K562 (cell line): ENCODE measurements at regions not wholly inside any gene's neighbourhood (a gene's known extent, or its start where the extent isn't known, plus 50 kb on each side); places are given as distances from the start of the nearest gene placed in this dataset.

Experiments used
- ATAC-seq: fragments of 200-7000 bp; cut with Tn5 transposase; 3 replicates; pipeline ENCODE4 v1.9.1; 2020; ENCODE audit warnings: moderate library complexity
- BruUV-seq: library from RNA; stranded (reverse); fragments of 400-500 nt; replicated peaks from 2 replicates; lab custom pipeline; 2021; lab: Mats Ljungman, UMichigan
- CTCF ChIA-PET: fragments of 300-600 bp; formaldehyde crosslinking; extraction: SDS; loops from one replicate; lab custom pipeline; 2021; ENCODE audit warnings: low intra/inter-chr PET ratio; lab: Yijun Ruan, JAX
- POLR2A ChIA-PET: fragments of 300-600, 350-650 bp; sonication (Branson Sonifier 250); formaldehyde crosslinking; extraction: SDS; loops from one replicate; lab custom pipeline; 2021; ENCODE audit warnings: antibody characterized with exemption, inconsistent platforms; lab: Yijun Ruan, JAX
- DNase-seq, 4 experiments: peaks; one replicate each; pipeline versions ENCODE4 v3.0.0 to v3.0.0-alpha.2; 2011 to 2018; ENCODE audit warnings: low spot score in 3 of 4, mixed read lengths in 3 of 4; ENCODE audit errors: extremely low read depth in 1 of 4
- FAIRE-seq: peaks from 2 replicates; lab custom pipeline; 2011; peaks lifted over from hg19 to GRCh38; lab: Jason Lieb, UNC
- H2AFZ ChIP-seq: 2 replicates; pipeline ENCODE4 v1.6.0; 2011; ENCODE audit warnings: low read depth, low read length, control low read depth, inconsistent platforms
- H3K27ac ChIP-seq: fragments of 200-600 bp; 3 replicates; pipeline ENCODE4 v1.8.0; 2011; ENCODE audit warnings: low read depth, mild to moderate bottlenecking, control low read depth, inconsistent platforms, low read length, moderate library complexity, mixed read lengths; ENCODE audit errors: extremely low read depth
- H3K27me3 ChIP-seq, 2 experiments: fragments of 300-600 bp in 1 of 2; 2 replicates in 1 of 2; 3 replicates in 1 of 2; pipeline versions ENCODE4 v1.6.0 to v1.8.0; 2011; ENCODE audit warnings: inconsistent platforms in 2 of 2, low read length in 2 of 2, mild to moderate bottlenecking in 1 of 2, mixed read lengths in 1 of 2, moderate library complexity in 1 of 2; ENCODE audit not compliant: control insufficient read depth in 2 of 2, insufficient read depth in 2 of 2
- H3K36me3 ChIP-seq: fragments of 300-600 bp; 3 replicates; pipeline ENCODE4 v1.8.0; 2011; ENCODE audit warnings: mild to moderate bottlenecking, low read length, inconsistent platforms; ENCODE audit not compliant: control insufficient read depth, insufficient read depth
- H3K4me1 ChIP-seq, 2 experiments: fragments of 200-600 bp in 1 of 2; replicated peaks in 1 of 2; 2 replicates in 1 of 2; 3 replicates in 1 of 2; pipeline versions ENCODE4 v1.5.1 to v1.8.0; 2011; ENCODE audit warnings: inconsistent platforms in 2 of 2, low read length in 2 of 2, mild to moderate bottlenecking in 1 of 2, mixed read lengths in 1 of 2, moderate library complexity in 1 of 2; ENCODE audit not compliant: control insufficient read depth in 2 of 2, insufficient read depth in 2 of 2
- H3K4me2 ChIP-seq: 2 replicates; pipeline ENCODE4 v1.6.1; 2011; ENCODE audit warnings: low read length, control low read depth, inconsistent platforms, mixed read lengths; ENCODE audit not compliant: insufficient read depth
- H3K4me3 ChIP-seq: fragments of 200-600 bp; sonication (generic), shearing (Covaris generic); 2 replicates; pipeline ENCODE4 v1.5.1; 2016; ENCODE audit warnings: control low read depth, inconsistent platforms
- H3K79me2 ChIP-seq: fragments of 200-600 bp; 3 replicates; pipeline ENCODE4 v1.8.0; 2011; ENCODE audit warnings: low read length, inconsistent platforms; ENCODE audit not compliant: control insufficient read depth, insufficient read depth
- H3K9ac ChIP-seq, 2 experiments: 2 replicates each; pipeline versions ENCODE4 v1.6.0 to v1.6.1; 2011; ENCODE audit warnings: low read depth in 2 of 2, low read length in 2 of 2, control low read depth in 1 of 2, inconsistent platforms in 1 of 2, mild to moderate bottlenecking in 1 of 2, mixed read lengths in 1 of 2; ENCODE audit not compliant: insufficient read depth in 1 of 2
- H3K9me1 ChIP-seq: one replicate; pipeline ENCODE4 v1.6.0; 2011; ENCODE audit warnings: inconsistent platforms, mild to moderate bottlenecking, low read length, moderate library complexity; ENCODE audit not compliant: control insufficient read depth, insufficient read depth
- H3K9me3 ChIP-seq: replicated peaks from 2 replicates; pipeline ENCODE4 v1.5.1; 2011; ENCODE audit warnings: low read depth, low read length, inconsistent platforms; ENCODE audit not compliant: control insufficient read depth, insufficient read depth
- H4K20me1 ChIP-seq: replicated peaks from 2 replicates; pipeline ENCODE4 v1.6.1; 2011; ENCODE audit warnings: low read length, inconsistent platforms, mixed read lengths; ENCODE audit not compliant: control insufficient read depth, insufficient read depth
- HDGF ChIP-seq: fragments of 450-650 bp; IDR thresholded peaks from 2 replicates; pipeline ENCODE4 v1.6.1; 2016
- WGBS: fragments of 100-300 bp; shearing (Covaris generic); methylation state at CpG from one replicate; pipeline ENCODE4 v1.1.6; 2016; ENCODE audit warnings: low coverage, mixed read lengths; ENCODE audit not compliant: insufficient coverage; ENCODE audit errors: missing lambda C conversion rate; 5-methylcytosine and 5-hydroxymethylcytosine counted together
- in situ Hi-C: fragments of 300-500 bp; cut with MboI; formaldehyde crosslinking; loops from 4 replicates; pipeline ENCODE4 v1.15.0; 2018; ENCODE audit warnings: inconsistent platforms, mixed read lengths
- intact Hi-C: fragments of 100-400 bp; cut with micrococcal nuclease; formaldehyde crosslinking; loops from 2 replicates; pipeline ENCODE4 v1.14.2; 2022
- TF ChIP-seq, protein P1 (sequence below): fragments of 200-600 bp; sonication (generic); IDR thresholded peaks from one replicate; pipeline ENCODE4 v1.6.1; 2012; ENCODE audit warnings: mild to moderate bottlenecking, low read depth, low read length, inconsistent platforms

DNA sequence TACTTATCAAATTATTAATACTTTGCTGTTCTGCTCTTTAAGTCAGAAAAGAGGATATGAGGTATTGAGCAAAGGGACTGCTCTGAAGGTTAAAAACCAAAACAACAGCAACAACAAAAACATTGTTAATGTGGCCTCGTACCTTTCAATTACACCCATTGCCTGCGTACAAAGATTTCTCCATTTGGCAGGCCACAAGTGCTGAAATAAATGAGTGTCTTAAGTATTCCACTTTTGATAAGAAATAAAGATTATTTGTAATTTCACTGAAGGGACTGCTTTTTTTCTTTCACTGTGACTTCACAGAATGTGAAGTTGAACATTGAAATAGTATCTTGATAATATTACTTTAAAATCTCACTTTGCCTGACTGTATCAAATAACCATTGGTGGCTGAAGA, 163.2 kb upstream of the MRPS30 start:
- intact Hi-C loops, result no loop called here
- no peaks in the 10 kb centered on the region for H3K4me1 ChIP-seq
- POLR2A ChIA-PET, result no interaction called here
- H3K9me1 ChIP-seq, result no peaks in the 10 kb centered on the region
- ATAC-seq, result no peak
- no peaks in the 10 kb centered on the region for H3K9me3 ChIP-seq
- DNase-seq, result no peak
- FAIRE-seq, result no peak
- H3K9ac ChIP-seq, result no peak overlapping the region
- WGBS, result 9% methylated on average over 2 of the region's 2 CpGs
- H4K20me1 ChIP-seq, result no peaks in the 10 kb centered on the region
- H3K4me2 ChIP-seq, result no peak overlapping the region
- H3K36me3 ChIP-seq, result no peaks in the 10 kb centered on the region
- no peak overlapping the region for H3K27ac ChIP-seq
- no peaks in the 10 kb centered on the region for H3K79me2 ChIP-seq
- no peaks in the 10 kb centered on the region for H3K27me3 ChIP-seq
- CTCF ChIA-PET, result no interaction called here
- H3K4me3 ChIP-seq, result no peak overlapping the region
- TF ChIP-seq, protein P1, sequence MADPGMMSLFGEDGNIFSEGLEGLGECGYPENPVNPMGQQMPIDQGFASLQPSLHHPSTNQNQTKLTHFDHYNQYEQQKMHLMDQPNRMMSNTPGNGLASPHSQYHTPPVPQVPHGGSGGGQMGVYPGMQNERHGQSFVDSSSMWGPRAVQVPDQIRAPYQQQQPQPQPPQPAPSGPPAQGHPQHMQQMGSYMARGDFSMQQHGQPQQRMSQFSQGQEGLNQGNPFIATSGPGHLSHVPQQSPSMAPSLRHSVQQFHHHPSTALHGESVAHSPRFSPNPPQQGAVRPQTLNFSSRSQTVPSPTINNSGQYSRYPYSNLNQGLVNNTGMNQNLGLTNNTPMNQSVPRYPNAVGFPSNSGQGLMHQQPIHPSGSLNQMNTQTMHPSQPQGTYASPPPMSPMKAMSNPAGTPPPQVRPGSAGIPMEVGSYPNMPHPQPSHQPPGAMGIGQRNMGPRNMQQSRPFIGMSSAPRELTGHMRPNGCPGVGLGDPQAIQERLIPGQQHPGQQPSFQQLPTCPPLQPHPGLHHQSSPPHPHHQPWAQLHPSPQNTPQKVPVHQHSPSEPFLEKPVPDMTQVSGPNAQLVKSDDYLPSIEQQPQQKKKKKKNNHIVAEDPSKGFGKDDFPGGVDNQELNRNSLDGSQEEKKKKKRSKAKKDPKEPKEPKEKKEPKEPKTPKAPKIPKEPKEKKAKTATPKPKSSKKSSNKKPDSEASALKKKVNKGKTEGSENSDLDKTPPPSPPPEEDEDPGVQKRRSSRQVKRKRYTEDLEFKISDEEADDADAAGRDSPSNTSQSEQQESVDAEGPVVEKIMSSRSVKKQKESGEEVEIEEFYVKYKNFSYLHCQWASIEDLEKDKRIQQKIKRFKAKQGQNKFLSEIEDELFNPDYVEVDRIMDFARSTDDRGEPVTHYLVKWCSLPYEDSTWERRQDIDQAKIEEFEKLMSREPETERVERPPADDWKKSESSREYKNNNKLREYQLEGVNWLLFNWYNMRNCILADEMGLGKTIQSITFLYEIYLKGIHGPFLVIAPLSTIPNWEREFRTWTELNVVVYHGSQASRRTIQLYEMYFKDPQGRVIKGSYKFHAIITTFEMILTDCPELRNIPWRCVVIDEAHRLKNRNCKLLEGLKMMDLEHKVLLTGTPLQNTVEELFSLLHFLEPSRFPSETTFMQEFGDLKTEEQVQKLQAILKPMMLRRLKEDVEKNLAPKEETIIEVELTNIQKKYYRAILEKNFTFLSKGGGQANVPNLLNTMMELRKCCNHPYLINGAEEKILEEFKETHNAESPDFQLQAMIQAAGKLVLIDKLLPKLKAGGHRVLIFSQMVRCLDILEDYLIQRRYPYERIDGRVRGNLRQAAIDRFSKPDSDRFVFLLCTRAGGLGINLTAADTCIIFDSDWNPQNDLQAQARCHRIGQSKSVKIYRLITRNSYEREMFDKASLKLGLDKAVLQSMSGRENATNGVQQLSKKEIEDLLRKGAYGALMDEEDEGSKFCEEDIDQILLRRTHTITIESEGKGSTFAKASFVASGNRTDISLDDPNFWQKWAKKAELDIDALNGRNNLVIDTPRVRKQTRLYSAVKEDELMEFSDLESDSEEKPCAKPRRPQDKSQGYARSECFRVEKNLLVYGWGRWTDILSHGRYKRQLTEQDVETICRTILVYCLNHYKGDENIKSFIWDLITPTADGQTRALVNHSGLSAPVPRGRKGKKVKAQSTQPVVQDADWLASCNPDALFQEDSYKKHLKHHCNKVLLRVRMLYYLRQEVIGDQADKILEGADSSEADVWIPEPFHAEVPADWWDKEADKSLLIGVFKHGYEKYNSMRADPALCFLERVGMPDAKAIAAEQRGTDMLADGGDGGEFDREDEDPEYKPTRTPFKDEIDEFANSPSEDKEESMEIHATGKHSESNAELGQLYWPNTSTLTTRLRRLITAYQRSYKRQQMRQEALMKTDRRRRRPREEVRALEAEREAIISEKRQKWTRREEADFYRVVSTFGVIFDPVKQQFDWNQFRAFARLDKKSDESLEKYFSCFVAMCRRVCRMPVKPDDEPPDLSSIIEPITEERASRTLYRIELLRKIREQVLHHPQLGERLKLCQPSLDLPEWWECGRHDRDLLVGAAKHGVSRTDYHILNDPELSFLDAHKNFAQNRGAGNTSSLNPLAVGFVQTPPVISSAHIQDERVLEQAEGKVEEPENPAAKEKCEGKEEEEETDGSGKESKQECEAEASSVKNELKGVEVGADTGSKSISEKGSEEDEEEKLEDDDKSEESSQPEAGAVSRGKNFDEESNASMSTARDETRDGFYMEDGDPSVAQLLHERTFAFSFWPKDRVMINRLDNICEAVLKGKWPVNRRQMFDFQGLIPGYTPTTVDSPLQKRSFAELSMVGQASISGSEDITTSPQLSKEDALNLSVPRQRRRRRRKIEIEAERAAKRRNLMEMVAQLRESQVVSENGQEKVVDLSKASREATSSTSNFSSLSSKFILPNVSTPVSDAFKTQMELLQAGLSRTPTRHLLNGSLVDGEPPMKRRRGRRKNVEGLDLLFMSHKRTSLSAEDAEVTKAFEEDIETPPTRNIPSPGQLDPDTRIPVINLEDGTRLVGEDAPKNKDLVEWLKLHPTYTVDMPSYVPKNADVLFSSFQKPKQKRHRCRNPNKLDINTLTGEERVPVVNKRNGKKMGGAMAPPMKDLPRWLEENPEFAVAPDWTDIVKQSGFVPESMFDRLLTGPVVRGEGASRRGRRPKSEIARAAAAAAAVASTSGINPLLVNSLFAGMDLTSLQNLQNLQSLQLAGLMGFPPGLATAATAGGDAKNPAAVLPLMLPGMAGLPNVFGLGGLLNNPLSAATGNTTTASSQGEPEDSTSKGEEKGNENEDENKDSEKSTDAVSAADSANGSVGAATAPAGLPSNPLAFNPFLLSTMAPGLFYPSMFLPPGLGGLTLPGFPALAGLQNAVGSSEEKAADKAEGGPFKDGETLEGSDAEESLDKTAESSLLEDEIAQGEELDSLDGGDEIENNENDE, result no peak
- no peak for TF ChIP-seq HDGF
- TF ChIP-seq, all 486 proteins: peak for 0
- in situ Hi-C loops, result no loop called here
- H2AFZ ChIP-seq, result no peak overlapping the region
- BruUV-seq, result no TSS peak
